HCEC 1CT (cell line): ENCODE measurements at regions not wholly inside any gene's neighbourhood (a gene's known extent, or its start where the extent isn't known, plus 50 kb on each side); places are given as distances from the start of the nearest gene placed in this dataset.
"Not testable (repeated sequence)": the region's sequence is repeated elsewhere in the genome, so short reads cannot be mapped to it uniquely, and the experiment has no call there.

Source experiments
- DNase-seq: peaks from one replicate; pipeline ENCODE4 v3.0.0-alpha.2; 2017

- DNase-seq, result not testable (repeated sequence)
Measured at GRCh38 chr2:90238505-90239230, 1547.2 kb downstream of the RPIA start.

- DNase-seq, result not testable (repeated sequence)
Measured at GRCh38 chr2:90239769-90240168, 1548.3 kb downstream of the RPIA start.

GRCh38 chr2:90244902-90245765 lies 1553.7 kb downstream of the RPIA start:
- not testable (repeated sequence) for DNase-seq

GRCh38 chr2:90248400-90248799 lies 1556.9 kb downstream of the RPIA start:
- not testable (repeated sequence) for DNase-seq

GRCh38 chr2:90250350-90250749 lies 1558.9 kb downstream of the RPIA start:
- not testable (repeated sequence) for DNase-seq

GRCh38 chr2:90251576-90251975 lies 1560.1 kb downstream of the RPIA start:
- DNase-seq, result not testable (repeated sequence)

GRCh38 chr2:90253306-90253705 lies 1561.8 kb downstream of the RPIA start:
- DNase-seq, result not testable (repeated sequence)

- not testable (repeated sequence) for DNase-seq
Measured at GRCh38 chr2:90266888-90267287, 1575.4 kb downstream of the RPIA start.

- DNase-seq, result not testable (repeated sequence)
Measured at GRCh38 chr2:90287751-90288150, 1596.3 kb downstream of the RPIA start.

GRCh38 chr2:90288396-90288795 lies 1596.9 kb downstream of the RPIA start:
- not testable (repeated sequence) for DNase-seq

- DNase-seq, result not testable (repeated sequence)
Measured at GRCh38 chr2:90289291-90289980, 1598.0 kb downstream of the RPIA start.

- not testable (repeated sequence) for DNase-seq
Measured at GRCh38 chr2:90290701-90291100, 1599.2 kb downstream of the RPIA start.

- DNase-seq, result not testable (repeated sequence)
Measured at GRCh38 chr2:90291168-90291883, 1599.9 kb downstream of the RPIA start.

- not testable (repeated sequence) for DNase-seq
Measured at GRCh38 chr2:90291934-90292333, 1600.5 kb downstream of the RPIA start.

- not testable (repeated sequence) for DNase-seq
Measured at GRCh38 chr2:90292451-90292850, 1601.0 kb downstream of the RPIA start.

- DNase-seq, result not testable (repeated sequence)
Measured at GRCh38 chr2:90293224-90293623, 1601.8 kb downstream of the RPIA start.

GRCh38 chr2:90293806-90294205 lies 1602.3 kb downstream of the RPIA start:
- DNase-seq, result not testable (repeated sequence)

GRCh38 chr2:90295036-90295750 lies 1603.7 kb downstream of the RPIA start:
- not testable (repeated sequence) for DNase-seq

- DNase-seq, result not testable (repeated sequence)
Measured at GRCh38 chr2:90296484-90296777, 1605.0 kb downstream of the RPIA start.

GRCh38 chr2:90297701-90298100 lies 1606.2 kb downstream of the RPIA start:
- DNase-seq, result not testable (repeated sequence)

- not testable (repeated sequence) for DNase-seq
Measured at GRCh38 chr2:90298126-90298755, 1606.8 kb downstream of the RPIA start.
